H1 (cell line): ENCODE measurements at regions not wholly inside any gene's neighbourhood (a gene's known extent, or its start where the extent isn't known, plus 50 kb on each side); places are given as distances from the start of the nearest gene placed in this dataset.

ENCODE experiments used
- CTCF ChIA-PET: fragments of 300-600 bp; sonication (Branson Sonifier 250); formaldehyde crosslinking; loops from one replicate; lab custom pipeline; 2021; ENCODE audit not compliant: partially characterized antibody; lab: Charles Lee
- POLR2A ChIA-PET: fragments of 300-600 bp; sonication (Branson Sonifier 250); formaldehyde crosslinking; loops from one replicate; lab custom pipeline; 2021; ENCODE audit warnings: inconsistent platforms; ENCODE audit not compliant: partially characterized antibody; lab: Charles Lee
- DNase-seq, 2 experiments: peaks; one replicate each; pipeline versions ENCODE4 v3.0.0 to v3.0.0-alpha.2; 2010 to 2022; ENCODE audit warnings: low spot score in 2 of 2, low read depth in 1 of 2, mixed read lengths in 1 of 2
- FAIRE-seq: peaks from 2 replicates; lab custom pipeline; 2011; peaks lifted over from hg19 to GRCh38; lab: Jason Lieb, UNC
- H2AFZ ChIP-seq: 2 replicates; pipeline ENCODE4 v1.8.1; 2012; ENCODE audit warnings: low read length, inconsistent platforms
- H2AK5ac ChIP-seq: 2 replicates; pipeline ENCODE4 v1.6.1; 2013; ENCODE audit warnings: low read depth, low read length
- H2BK120ac ChIP-seq: replicated peaks from 2 replicates; pipeline ENCODE3; 2013; ENCODE audit warnings: low read depth, low read length, inconsistent platforms
- H2BK12ac ChIP-seq: 2 replicates; pipeline ENCODE4 v1.6.1; 2013; ENCODE audit warnings: low read depth, low read length
- H2BK15ac ChIP-seq: 2 replicates; pipeline ENCODE4 v1.6.1; 2013; ENCODE audit warnings: low read length
- H2BK20ac ChIP-seq: 2 replicates; pipeline ENCODE4 v1.6.1; 2013; ENCODE audit warnings: low read length
- H2BK5ac ChIP-seq: 2 replicates; pipeline ENCODE4 v1.6.1; 2013; ENCODE audit warnings: low read depth, low read length
- H3K14ac ChIP-seq: 2 replicates; pipeline ENCODE4 v1.6.1; 2013; ENCODE audit warnings: inconsistent platforms; ENCODE audit not compliant: insufficient read length
- H3K18ac ChIP-seq: 2 replicates; pipeline ENCODE4 v1.6.1; 2013; ENCODE audit warnings: low read length; ENCODE audit errors: extremely low read depth
- H3K23ac ChIP-seq: 2 replicates; pipeline ENCODE4 v1.6.1; 2013; ENCODE audit warnings: inconsistent platforms; ENCODE audit not compliant: insufficient read length
- H3K23me2 ChIP-seq: 2 replicates; pipeline ENCODE4 v1.6.1; 2013; ENCODE audit warnings: low read depth, low read length
- H3K27ac ChIP-seq: 2 replicates; pipeline ENCODE4 v1.6.1; 2011; ENCODE audit warnings: low read depth, low read length, inconsistent platforms
- H3K27me3 ChIP-seq, 4 experiments: replicated peaks in 1 of 4; 1 replicate in 1 of 4; 2 replicates in 3 of 4; pipeline versions ENCODE4 v1.6.1 to v1.8.1; 2011 to 2013; ENCODE audit warnings: low read length in 3 of 4, mild to moderate bottlenecking in 3 of 4, inconsistent platforms in 2 of 4, mixed read lengths in 2 of 4, moderate library complexity in 1 of 4; ENCODE audit not compliant: control insufficient read depth in 3 of 4, insufficient read depth in 3 of 4; ENCODE audit errors: extremely low read depth in 1 of 4
- H3K36me3 ChIP-seq, 4 experiments: 2 replicates each; pipeline versions ENCODE4 v1.6.1 to v1.8.1; 2011 to 2013; ENCODE audit warnings: mild to moderate bottlenecking in 4 of 4, low read length in 3 of 4, moderate library complexity in 2 of 4, control low read depth in 1 of 4, inconsistent platforms in 1 of 4; ENCODE audit not compliant: insufficient read depth in 4 of 4, control insufficient read depth in 2 of 4
- H3K4ac ChIP-seq: replicated peaks from 2 replicates; pipeline ENCODE3; 2013; ENCODE audit warnings: low read length, low read depth, mixed read lengths, inconsistent platforms; ENCODE audit not compliant: insufficient read length
- H3K4me1 ChIP-seq, 4 experiments: replicated peaks in 1 of 4; 1 replicate in 1 of 4; 2 replicates in 3 of 4; pipeline versions ENCODE4 v1.6.1 to v1.8.1; 2011 to 2013; ENCODE audit warnings: low read length in 3 of 4, inconsistent platforms in 2 of 4, mixed read lengths in 1 of 4; ENCODE audit not compliant: insufficient read depth in 4 of 4, control insufficient read depth in 3 of 4
- H3K4me2 ChIP-seq, 2 experiments: 2 replicates each; pipeline versions ENCODE4 v1.6.1 to v1.8.1; 2011 to 2013; ENCODE audit warnings: low read depth in 2 of 2, low read length in 2 of 2, control low read depth in 1 of 2, inconsistent platforms in 1 of 2, mild to moderate bottlenecking in 1 of 2; ENCODE audit not compliant: insufficient read depth in 1 of 2
- H3K4me3 ChIP-seq, 4 experiments: fragments of 200-600, 300-600 bp in 1 of 4; sonication (generic), shearing (Covaris generic), sonication (Bioruptor Twin) in 1 of 4; 2 replicates each; pipeline versions ENCODE4 v1.5.1 to v1.8.1; 2011 to 2016; ENCODE audit warnings: low read length in 4 of 4, low read depth in 3 of 4, control low read depth in 2 of 4, inconsistent platforms in 2 of 4, mild to moderate bottlenecking in 2 of 4, mixed read lengths in 1 of 4, moderate library complexity in 1 of 4; ENCODE audit not compliant: insufficient read depth in 2 of 4; ENCODE audit errors: extremely low read depth in 1 of 4
- H3K56ac ChIP-seq: replicated peaks from 2 replicates; pipeline ENCODE3; 2013; ENCODE audit warnings: low read depth, mild to moderate bottlenecking, mixed read lengths, low read length, inconsistent platforms; ENCODE audit not compliant: insufficient read length
- H3K79me1 ChIP-seq: 2 replicates; pipeline ENCODE4 v1.6.1; 2013; ENCODE audit warnings: low read depth, low read length, control low read depth
- H3K79me2 ChIP-seq, 2 experiments: 2 replicates each; pipeline versions ENCODE4 v1.6.1 to v1.8.1; 2012 to 2013; ENCODE audit warnings: low read length in 2 of 2, mild to moderate bottlenecking in 2 of 2, inconsistent platforms in 1 of 2; ENCODE audit not compliant: insufficient read depth in 2 of 2, control insufficient read depth in 1 of 2
- H3K9ac ChIP-seq, 4 experiments: replicated peaks in 1 of 4; 1 replicate in 1 of 4; 2 replicates in 3 of 4; pipeline versions ENCODE4 v1.6.1 to v1.8.1; 2011 to 2013; ENCODE audit warnings: low read depth in 3 of 4, low read length in 3 of 4, control low read depth in 2 of 4, mild to moderate bottlenecking in 2 of 4, moderate library complexity in 2 of 4, inconsistent platforms in 1 of 4; ENCODE audit errors: extremely low read depth in 1 of 4
- H3K9me3 ChIP-seq, 2 experiments: 2 replicates each; pipeline versions ENCODE4 v1.6.1 to v1.8.1; 2012 to 2013; ENCODE audit warnings: mild to moderate bottlenecking in 2 of 2, moderate library complexity in 2 of 2, control low read depth in 1 of 2, inconsistent platforms in 1 of 2, low read depth in 1 of 2, low read length in 1 of 2, mixed read lengths in 1 of 2; ENCODE audit not compliant: insufficient read depth in 2 of 2
- H4K20me1 ChIP-seq, 2 experiments: replicated peaks in 1 of 2; 2 replicates each; pipeline versions ENCODE3 to v1.8.1; 2011 to 2013; ENCODE audit warnings: inconsistent platforms in 2 of 2, low read length in 2 of 2, mild to moderate bottlenecking in 1 of 2; ENCODE audit not compliant: insufficient read depth in 2 of 2, control insufficient read depth in 1 of 2
- H4K5ac ChIP-seq: 2 replicates; pipeline ENCODE4 v1.6.1; 2013; ENCODE audit warnings: low read length, low read depth, mixed read lengths, inconsistent platforms; ENCODE audit not compliant: insufficient read length
- H4K8ac ChIP-seq: 2 replicates; pipeline ENCODE4 v1.8.0; 2013; ENCODE audit warnings: mild to moderate bottlenecking, moderate library complexity, low read length, inconsistent platforms; ENCODE audit not compliant: insufficient read depth; ENCODE audit errors: extremely low read depth
- H4K91ac ChIP-seq: replicated peaks from 2 replicates; pipeline ENCODE3; 2013; ENCODE audit warnings: low read length, mixed read lengths, inconsistent platforms; ENCODE audit not compliant: insufficient read length
- CEBPB ChIP-seq: IDR thresholded peaks from 2 replicates; pipeline ENCODE4 v1.6.1; 2012; ENCODE audit warnings: low read depth, low read length
- CHD2 ChIP-seq: IDR thresholded peaks from 2 replicates; pipeline ENCODE4 v1.6.1; 2012; ENCODE audit warnings: low read length, improper control_type of control experiment
- HDAC6 ChIP-seq: IDR thresholded peaks from one replicate; pipeline ENCODE4 v1.7.1; 2012; ENCODE audit warnings: low read depth, mild to moderate bottlenecking, inconsistent platforms, low read length, moderate library complexity
- JUN ChIP-seq: IDR thresholded peaks from 2 replicates; pipeline ENCODE4 v1.6.1; 2011; ENCODE audit warnings: low read depth, mild to moderate bottlenecking, improper control_type of control experiment, low read length
- JUND ChIP-seq: IDR thresholded peaks from 2 replicates; pipeline ENCODE4 v1.6.1; 2011; ENCODE audit warnings: mild to moderate bottlenecking, improper control_type of control experiment, low read length
- NRF1 ChIP-seq: IDR thresholded peaks from 2 replicates; pipeline ENCODE4 v1.6.1; 2011; ENCODE audit warnings: mild to moderate bottlenecking, low read depth, low read length, improper control_type of control experiment
- RAD21 ChIP-seq, 2 experiments: IDR thresholded peaks in 1 of 2; conservative IDR thresholded peaks in 1 of 2; 2 replicates each; pipeline ENCODE4 v1.6.1; 2011; ENCODE audit warnings: low read depth in 2 of 2, low read length in 2 of 2, improper control_type of control experiment in 1 of 2, inconsistent platforms in 1 of 2, mild to moderate bottlenecking in 1 of 2, moderate library complexity in 1 of 2
- RFX5 ChIP-seq: IDR thresholded peaks from 2 replicates; pipeline ENCODE4 v1.6.1; 2011; ENCODE audit warnings: low read depth, low read length, improper control_type of control experiment, borderline replicate concordance
- RNF2 ChIP-seq: fragments of 200-900, 300-1000 bp; sonication (generic); IDR thresholded peaks from 2 replicates; pipeline ENCODE4 v1.7.1; 2016; ENCODE audit warnings: borderline replicate concordance, low read depth, mild to moderate bottlenecking, antibody characterized with exemption, low read length; ENCODE audit not compliant: poor library complexity, severe bottlenecking; ENCODE audit errors: missing control alignments
- SIX5 ChIP-seq: IDR thresholded peaks from 2 replicates; pipeline ENCODE4 v1.6.1; 2011; ENCODE audit warnings: mild to moderate bottlenecking, low read depth, low read length
- SUZ12 ChIP-seq: fragments of 200-600 bp; sonication (generic); IDR thresholded peaks from 2 replicates; pipeline ENCODE4 v1.6.1; 2012; ENCODE audit warnings: mild to moderate bottlenecking, inconsistent platforms, low read length, moderate library complexity, mixed read lengths
- TAF1 ChIP-seq: IDR thresholded peaks from 2 replicates; pipeline ENCODE4 v1.6.1; 2011; ENCODE audit warnings: mild to moderate bottlenecking, low read depth, low read length
- TCF12 ChIP-seq: IDR thresholded peaks from 2 replicates; pipeline ENCODE4 v1.6.1; 2011; ENCODE audit warnings: low read depth, mild to moderate bottlenecking, low read length
- WGBS, 2 experiments: shearing (Covaris generic) in 1 of 2; methylation state at CpG; one replicate each; pipeline versions ENCODE4 v1.1.6 to v1.1.7; 2013 to 2015; ENCODE audit warnings: low lambda C conversion rate in 2 of 2, mixed read lengths in 2 of 2, inconsistent platforms in 1 of 2, low coverage in 1 of 2, missing lambda C conversion rate in 1 of 2; ENCODE audit not compliant: insufficient replicate concordance in 2 of 2, insufficient coverage in 1 of 2, insufficient read length in 1 of 2; ENCODE audit errors: extremely low coverage in 1 of 2, missing lambda C conversion rate in 1 of 2; 5-methylcytosine and 5-hydroxymethylcytosine counted together
- TF ChIP-seq, protein P1 (sequence below): IDR thresholded peaks from 2 replicates; pipeline ENCODE4 v1.6.1; 2012; ENCODE audit warnings: inconsistent platforms

- no peaks in the 10 kb centered on the region; a peak in 1 of 4 replicates for H3K9me3 ChIP-seq
- no peaks in the 10 kb centered on the region for H3K79me1 ChIP-seq
- 86% methylated on average over 3 of the region's 3 CpGs; no CpG with 5 or more reads in 1 of the 2 experiments for WGBS, 2 experiments
- no peaks in the 10 kb centered on the region for H3K79me2 ChIP-seq
- H3K56ac ChIP-seq: no peak overlapping the region
- no peak overlapping the region for H3K18ac ChIP-seq
- no peak for FAIRE-seq
- H4K5ac ChIP-seq: no peak overlapping the region
- no peaks in the 10 kb centered on the region; a peak in 2 of 7 replicates for H3K4me1 ChIP-seq
- CTCF ChIA-PET: interaction anchor here (1.2 kb wide), 1 partner anchor 19 kb away, joined by 3 read pairs; no protein-coding TSS in a partner anchor
- H3K4me2 ChIP-seq: no peak overlapping the region
- no peak overlapping the region for H3K4me3 ChIP-seq
- no peaks in the 10 kb centered on the region; the same call in 1 of the 2 replicates for H3K23me2 ChIP-seq
- no peak overlapping the region for H2BK15ac ChIP-seq
- no peaks in the 10 kb centered on the region for H3K27me3 ChIP-seq
- no peak overlapping the region for H3K14ac ChIP-seq
- no peak overlapping the region for H4K91ac ChIP-seq
- H3K9ac ChIP-seq: no peak overlapping the region
- no peak overlapping the region for H2BK120ac ChIP-seq
- no peak overlapping the region for H3K4ac ChIP-seq
- POLR2A ChIA-PET: interaction anchor here (0.7 kb wide), 1 partner anchor 90 kb away, joined by 4 read pairs; no protein-coding TSS in a partner anchor
- no peak overlapping the region for H2AK5ac ChIP-seq
- no peak overlapping the region for H2BK5ac ChIP-seq
- H4K8ac ChIP-seq: no peak overlapping the region
- no peak for DNase-seq
- no peaks in the 10 kb centered on the region for H3K36me3 ChIP-seq
- no peak overlapping the region for H2BK20ac ChIP-seq
- H2BK12ac ChIP-seq: no peak overlapping the region
- H4K20me1 ChIP-seq: no peaks in the 10 kb centered on the region
- peak overlapping the region; percentile 68; the same call in 1 of the 2 replicates for H2AFZ ChIP-seq
- H3K23ac ChIP-seq: no peak overlapping the region
- no peak overlapping the region for H3K27ac ChIP-seq
- TF ChIP-seq CHD2 (no peak), HDAC6 (no peak), TCF12 (no peak), SIX5 (no peak), RFX5 (no peak), JUND (no peak), NRF1 (no peak), TAF1 (no peak), CEBPB (no peak), JUN (no peak), RNF2 (no peak), RAD21 (IDR thresholded peaks at IDR 0.05 in 1 of 2, conservative IDR thresholded peaks at IDR 0.05 in 1 of 2; ENCODE audit: low read depth in 2 of 2, low read length in 2 of 2) (no peak), SUZ12 (no peak)
- TF ChIP-seq, protein P1, sequence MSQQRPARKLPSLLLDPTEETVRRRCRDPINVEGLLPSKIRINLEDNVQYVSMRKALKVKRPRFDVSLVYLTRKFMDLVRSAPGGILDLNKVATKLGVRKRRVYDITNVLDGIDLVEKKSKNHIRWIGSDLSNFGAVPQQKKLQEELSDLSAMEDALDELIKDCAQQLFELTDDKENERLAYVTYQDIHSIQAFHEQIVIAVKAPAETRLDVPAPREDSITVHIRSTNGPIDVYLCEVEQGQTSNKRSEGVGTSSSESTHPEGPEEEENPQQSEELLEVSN: no peak
Observed at GRCh38 chr6:2507521-2508037, 243.1 kb downstream of the MYLK4 start.
